ENCODE measurements at regions not wholly inside any gene's neighbourhood (a gene's known extent, or its start where the extent isn't known, plus 50 kb on each side); places are given as distances from the start of the nearest gene placed in this dataset.

DNA sequence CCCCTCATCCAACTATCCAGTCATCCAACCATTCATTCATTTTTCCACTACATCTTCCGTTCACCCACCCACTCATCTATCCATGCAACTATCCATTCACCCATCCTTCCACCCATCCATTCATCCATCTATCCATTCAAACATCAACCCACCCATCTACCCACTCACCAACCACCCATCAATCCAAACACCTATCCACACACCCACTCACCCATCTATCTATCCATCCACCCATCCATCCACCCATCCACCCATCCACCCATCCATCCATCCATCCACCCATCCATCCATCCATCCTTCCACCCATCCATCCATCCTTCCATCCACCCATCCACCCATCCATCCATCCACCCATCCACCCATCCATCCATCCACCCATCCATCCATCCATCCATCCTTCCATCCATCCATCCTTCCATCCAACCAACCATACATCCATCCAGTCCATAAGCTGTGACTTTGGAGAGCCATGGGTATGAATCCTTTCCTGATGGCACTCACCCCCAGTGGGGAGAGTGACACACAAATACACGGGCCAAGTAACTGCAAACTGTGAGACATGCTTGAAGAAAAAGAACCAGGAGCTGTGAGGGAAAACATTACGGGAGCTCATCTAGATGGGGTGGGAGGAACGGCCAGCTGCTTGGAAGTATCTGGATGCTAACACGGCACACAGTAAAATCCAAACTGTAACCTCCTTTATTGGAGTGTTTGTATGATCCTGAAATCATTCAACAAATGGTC, 100.0 kb upstream of the TNRC6C start:
- TF ChIP-seq, protein P1, sequence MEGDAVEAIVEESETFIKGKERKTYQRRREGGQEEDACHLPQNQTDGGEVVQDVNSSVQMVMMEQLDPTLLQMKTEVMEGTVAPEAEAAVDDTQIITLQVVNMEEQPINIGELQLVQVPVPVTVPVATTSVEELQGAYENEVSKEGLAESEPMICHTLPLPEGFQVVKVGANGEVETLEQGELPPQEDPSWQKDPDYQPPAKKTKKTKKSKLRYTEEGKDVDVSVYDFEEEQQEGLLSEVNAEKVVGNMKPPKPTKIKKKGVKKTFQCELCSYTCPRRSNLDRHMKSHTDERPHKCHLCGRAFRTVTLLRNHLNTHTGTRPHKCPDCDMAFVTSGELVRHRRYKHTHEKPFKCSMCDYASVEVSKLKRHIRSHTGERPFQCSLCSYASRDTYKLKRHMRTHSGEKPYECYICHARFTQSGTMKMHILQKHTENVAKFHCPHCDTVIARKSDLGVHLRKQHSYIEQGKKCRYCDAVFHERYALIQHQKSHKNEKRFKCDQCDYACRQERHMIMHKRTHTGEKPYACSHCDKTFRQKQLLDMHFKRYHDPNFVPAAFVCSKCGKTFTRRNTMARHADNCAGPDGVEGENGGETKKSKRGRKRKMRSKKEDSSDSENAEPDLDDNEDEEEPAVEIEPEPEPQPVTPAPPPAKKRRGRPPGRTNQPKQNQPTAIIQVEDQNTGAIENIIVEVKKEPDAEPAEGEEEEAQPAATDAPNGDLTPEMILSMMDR (IDR thresholded peaks at IDR 0.05; ENCODE audit: low read depth, low read length) = no peak
- TF ChIP-seq EZH2phosphoT487 (IDR thresholded peaks at IDR 0.05; ENCODE audit: low read depth) = no peak

Data from OCI-LY3 (cell line).